ENCODE measurements at regions not wholly inside any gene's neighbourhood (a gene's known extent, or its start where the extent isn't known, plus 50 kb on each side); places are given as distances from the start of the nearest gene placed in this dataset.

- TF ChIP-seq CTCF (conservative IDR thresholded peaks at IDR 0.05 in 1 of 2, IDR thresholded peaks at IDR 0.05 in 1 of 2; ENCODE audit: extremely low read depth in 1 of 2, insufficient read depth in 1 of 2, low read depth in 1 of 2, low read length in 2 of 2) (no peak), EZH2 (IDR thresholded peaks at IDR 0.05; ENCODE audit: borderline replicate concordance, low read length) (no peak)
These were observed 99.8 kb upstream of the NR4A3 start for GRCh38 chr9:99721898-99722297.
